Stomach (tissue), 4 donors: ENCODE measurements at regions not wholly inside any gene's neighbourhood (a gene's known extent, or its start where the extent isn't known, plus 50 kb on each side); places are given as distances from the start of the nearest gene placed in this dataset.

Source experiments
- CTCF ChIP-seq, 7 experiments: fragments of 450-650 bp in 4 of 7; fragments of 200-600 bp in 3 of 7; sonication (generic) in 3 of 7; IDR thresholded peaks; one replicate each; pipeline ENCODE4 v1.5.1; 2016 to 2019; ENCODE audit warnings: antibody characterized with exemption in 7 of 7, control low read depth in 2 of 7, mild to moderate bottlenecking in 1 of 7
- EP300 ChIP-seq: sonication (generic); formaldehyde crosslinking; IDR thresholded peaks from one replicate; pipeline ENCODE4 v1.6.1; 2017; ENCODE audit warnings: antibody characterized with exemption
- POLR2A ChIP-seq, 4 donors: fragments of 450-650 bp; IDR thresholded peaks; one replicate each; pipeline ENCODE4 v1.6.1; 2016; ENCODE audit warnings: antibody characterized with exemption in 4 of 4, control low read depth in 2 of 4, mild to moderate bottlenecking in 1 of 4, moderate library complexity in 1 of 4
- POLR2AphosphoS5 ChIP-seq, 3 donors: sonication (generic); formaldehyde crosslinking; IDR thresholded peaks; one replicate each; pipeline ENCODE4 v1.6.1; 2016; ENCODE audit warnings: antibody characterized with exemption in 3 of 3

- TF ChIP-seq CTCF (IDR thresholded peaks at IDR 0.05), result no peak
- TF ChIP-seq EP300, result no peak
- no peak for TF ChIP-seq POLR2AphosphoS5 (IDR thresholded peaks at IDR 0.05)
- TF ChIP-seq POLR2A (IDR thresholded peaks at IDR 0.05), result no peak
Measured at GRCh38 chr1:193415256-193415655, 228.8 kb upstream of the B3GALT2 start.
